ENCODE measurements at regions not wholly inside any gene's neighbourhood (a gene's known extent, or its start where the extent isn't known, plus 50 kb on each side); places are given as distances from the start of the nearest gene placed in this dataset.

GRCh38 chr14:86168371-86168770 lies 638.4 kb downstream of the FLRT2 start:
- DNase-seq (ENCODE audit: low read depth) = no peak
- no peak overlapping the region for H3K4me3 ChIP-seq (ENCODE audit: low read depth, low read length)
- no peak for TF ChIP-seq CTCF (IDR thresholded peaks at IDR 0.05; ENCODE audit: low read depth, low read length, missing control alignments)

GRCh38 chr14:86166541-86166940 lies 636.6 kb downstream of the FLRT2 start:
- no peak for TF ChIP-seq CTCF (IDR thresholded peaks at IDR 0.05; ENCODE audit: low read depth, low read length, missing control alignments)
- H3K4me3 ChIP-seq (ENCODE audit: low read depth, low read length) = no peak overlapping the region

GRCh38 chr14:86153480-86153879 lies 623.5 kb downstream of the FLRT2 start:
- no peak overlapping the region for H3K4me3 ChIP-seq (ENCODE audit: low read depth, low read length)
- peak; percentile 9 for TF ChIP-seq CTCF (IDR thresholded peaks at IDR 0.05; ENCODE audit: low read depth, low read length, missing control alignments)
- no peak for DNase-seq (ENCODE audit: low read depth)

More at GRCh38 chr14:86166541-86166940, 636.6 kb downstream of the FLRT2 start:
- DNase-seq (ENCODE audit: low read depth) = no peak

GRCh38 chr14:86143248-86143647 lies 613.3 kb downstream of the FLRT2 start:
- DNase-seq (ENCODE audit: low read depth) = no peak
- TF ChIP-seq CTCF (IDR thresholded peaks at IDR 0.05; ENCODE audit: low read depth, low read length, missing control alignments) = no peak

GRCh38 chr14:86141966-86142365 lies 612.0 kb downstream of the FLRT2 start:
- no peak for TF ChIP-seq CTCF (IDR thresholded peaks at IDR 0.05; ENCODE audit: low read depth, low read length, missing control alignments)
- H3K4me3 ChIP-seq (ENCODE audit: low read depth, low read length) = no peak overlapping the region
- DNase-seq (ENCODE audit: low read depth) = no peak

More at GRCh38 chr14:86143248-86143647, 613.3 kb downstream of the FLRT2 start:
- no peak overlapping the region for H3K4me3 ChIP-seq (ENCODE audit: low read depth, low read length)

GRCh38 chr14:86129426-86129825 lies 599.5 kb downstream of the FLRT2 start:
- no peak overlapping the region for H3K4me3 ChIP-seq (ENCODE audit: low read depth, low read length)
- TF ChIP-seq CTCF (IDR thresholded peaks at IDR 0.05; ENCODE audit: low read depth, low read length, missing control alignments) = no peak
- DNase-seq (ENCODE audit: low read depth) = no peak

GRCh38 chr14:86124328-86124727 lies 594.4 kb downstream of the FLRT2 start:
- no peak for TF ChIP-seq CTCF (IDR thresholded peaks at IDR 0.05; ENCODE audit: low read depth, low read length, missing control alignments)
- no peak for DNase-seq (ENCODE audit: low read depth)
- H3K4me3 ChIP-seq (ENCODE audit: low read depth, low read length) = no peak overlapping the region
